SK-N-SH (cell line): ENCODE measurements at regions not wholly inside any gene's neighbourhood (a gene's known extent, or its start where the extent isn't known, plus 50 kb on each side); places are given as distances from the start of the nearest gene placed in this dataset.

ENCODE experiments used
- CTCF ChIA-PET: fragments of 300-600, 350-600 bp; formaldehyde crosslinking; extraction: SDS; loops from one replicate; lab custom pipeline; 2021; lab: Yijun Ruan, JAX
- POLR2A ChIA-PET: fragments of 350-600 bp; sonication (Branson Sonifier 250); formaldehyde crosslinking; extraction: SDS; loops from one replicate; lab custom pipeline; 2020; ENCODE audit warnings: antibody characterized with exemption, inconsistent platforms; lab: Yijun Ruan, JAX
- DNase-seq: peaks from one replicate; pipeline ENCODE4 v3.0.0; 2012
- H2AFZ ChIP-seq: fragments of 200-600 bp; sonication (generic); 2 replicates; pipeline ENCODE4 v1.8.1; 2016; ENCODE audit warnings: antibody characterized with exemption, mild to moderate bottlenecking, low read depth
- H3F3A ChIP-seq: fragments of 200-600 bp; sonication (generic); replicated peaks from 2 replicates; pipeline ENCODE3; 2016; ENCODE audit warnings: antibody characterized with exemption, mild to moderate bottlenecking; ENCODE audit not compliant: insufficient read depth
- H3K27ac ChIP-seq, 2 experiments: fragments of 200-500 bp in 1 of 2; fragments of 200-600 bp in 1 of 2; sonication (Bioruptor generic) in 1 of 2; sonication (generic), shearing (Covaris generic) in 1 of 2; 2 replicates each; pipeline versions ENCODE4 v1.5.1 to v1.6.1; 2014 to 2016; ENCODE audit warnings: low read depth in 2 of 2, inconsistent platforms in 1 of 2, low read length in 1 of 2, mild to moderate bottlenecking in 1 of 2, mixed read lengths in 1 of 2
- H3K27me3 ChIP-seq: fragments of 200-600 bp; sonication (generic), shearing (Covaris generic); 2 replicates; pipeline ENCODE4 v1.6.1; 2016; ENCODE audit warnings: mixed run types; ENCODE audit not compliant: insufficient read depth
- H3K36me3 ChIP-seq, 2 experiments: fragments of 200-500 bp in 1 of 2; fragments of 200-600 bp in 1 of 2; sonication (Bioruptor generic) in 1 of 2; sonication (generic) in 1 of 2; replicated peaks in 1 of 2; 2 replicates each; pipeline versions ENCODE3 to v1.5.1; 2014 to 2016; ENCODE audit warnings: low read length in 1 of 2, mild to moderate bottlenecking in 1 of 2; ENCODE audit not compliant: insufficient read depth in 2 of 2, control insufficient read depth in 1 of 2
- H3K4me1 ChIP-seq, 2 experiments: fragments of 200-500 bp in 1 of 2; fragments of 200-600 bp in 1 of 2; sonication (Bioruptor generic) in 1 of 2; sonication (generic), shearing (Covaris generic) in 1 of 2; 2 replicates each; pipeline versions ENCODE4 v1.5.1 to v1.6.1; 2014 to 2016; ENCODE audit warnings: low read depth in 1 of 2, low read length in 1 of 2, mixed run types in 1 of 2; ENCODE audit not compliant: insufficient read depth in 2 of 2, control insufficient read depth in 1 of 2
- H3K4me2 ChIP-seq: fragments of 200-600 bp; sonication (generic), shearing (Covaris generic); 2 replicates; pipeline ENCODE4 v1.6.1; 2017; ENCODE audit warnings: mixed run types
- H3K4me3 ChIP-seq, 2 experiments: fragments of 200-500 bp in 1 of 2; fragments of 200-600 bp in 1 of 2; sonication (Bioruptor generic) in 1 of 2; sonication (generic), shearing (Covaris generic) in 1 of 2; 2 replicates each; pipeline versions ENCODE4 v1.5.1 to v1.8.1; 2014 to 2016; ENCODE audit warnings: low read depth in 2 of 2, inconsistent platforms in 1 of 2, low read length in 1 of 2, mild to moderate bottlenecking in 1 of 2, mixed read lengths in 1 of 2, moderate library complexity in 1 of 2
- H3K79me2 ChIP-seq: fragments of 200-600 bp; sonication (generic); 2 replicates; pipeline ENCODE4 v1.8.1; 2017; ENCODE audit warnings: mild to moderate bottlenecking; ENCODE audit not compliant: insufficient read depth
- H3K9ac ChIP-seq: fragments of 200-600 bp; sonication (generic); 2 replicates; pipeline ENCODE4 v1.6.1; 2017; ENCODE audit warnings: mixed run types
- H3K9me2 ChIP-seq: fragments of 200-600 bp; sonication (generic); 2 replicates; pipeline ENCODE4 v1.6.1; 2017; ENCODE audit warnings: mixed run types
- H3K9me3 ChIP-seq: fragments of 200-600 bp; sonication (generic); 2 replicates; pipeline ENCODE4 v1.6.1; 2017; ENCODE audit warnings: mixed run types, mild to moderate bottlenecking, moderate library complexity
- H4K20me1 ChIP-seq: fragments of 200-600 bp; sonication (generic); 2 replicates; pipeline ENCODE4 v1.6.1; 2017; ENCODE audit warnings: mild to moderate bottlenecking, mixed run types; ENCODE audit not compliant: insufficient read depth
- CHD2 ChIP-seq: fragments of 150-350 bp; IDR thresholded peaks from 2 replicates; pipeline ENCODE4 v1.6.1; 2018; ENCODE audit warnings: low read length; ENCODE audit not compliant: partially characterized antibody
- FOSL2 ChIP-seq: IDR thresholded peaks from 2 replicates; pipeline ENCODE4 v1.4.0; 2012; ENCODE audit warnings: low read depth, mild to moderate bottlenecking, moderate library complexity, borderline replicate concordance
- FOXM1 ChIP-seq: IDR thresholded peaks from 2 replicates; pipeline ENCODE4 v1.4.0; 2012; ENCODE audit warnings: low read depth, mild to moderate bottlenecking
- MAX ChIP-seq: IDR thresholded peaks from 2 replicates; pipeline ENCODE4 v1.4.0; 2012; ENCODE audit warnings: low read depth
- MEF2A ChIP-seq: IDR thresholded peaks from 2 replicates; pipeline ENCODE4 v1.4.0; 2012; ENCODE audit warnings: low read depth, borderline replicate concordance
- NRF1 ChIP-seq: IDR thresholded peaks from 2 replicates; pipeline ENCODE4 v1.6.1; 2012; ENCODE audit warnings: low read depth, mild to moderate bottlenecking, low read length
- PBX3 ChIP-seq: IDR thresholded peaks from 2 replicates; pipeline ENCODE4; 2012
- RAD21 ChIP-seq: IDR thresholded peaks from 2 replicates; pipeline ENCODE4 v1.6.1; 2012; ENCODE audit warnings: mild to moderate bottlenecking, low read length
- RFX5 ChIP-seq: IDR thresholded peaks from 2 replicates; pipeline ENCODE4 v1.6.1; 2012; ENCODE audit warnings: mild to moderate bottlenecking, improper control_type of control experiment, low read length
- RXRA ChIP-seq: IDR thresholded peaks from 2 replicates; pipeline ENCODE4 v1.4.0; 2012; ENCODE audit warnings: low read depth, mild to moderate bottlenecking, borderline replicate concordance
- SMC3 ChIP-seq: IDR thresholded peaks from 2 replicates; pipeline ENCODE4 v1.6.1; 2012; ENCODE audit warnings: low read depth, low read length, improper control_type of control experiment
- USF2 ChIP-seq: fragments of 150-350 bp; IDR thresholded peaks from 2 replicates; pipeline ENCODE4 v1.6.1; 2017; ENCODE audit warnings: antibody characterized with exemption, low read length, low read depth, borderline replicate concordance
- WGBS: methylation state at CpG from one replicate; pipeline ENCODE4 v1.1.6; 2017; ENCODE audit warnings: low lambda C conversion rate; 5-methylcytosine and 5-hydroxymethylcytosine counted together

GRCh38 chr12:30568453-30568852, 127.2 kb downstream of the IPO8 start:
- H2AFZ ChIP-seq: no peak overlapping the region
- ChIA-PET CTCF (no interaction called here), POLR2A (no interaction called here)
- no peaks in the 10 kb centered on the region for H3K9me3 ChIP-seq
- no peaks in the 10 kb centered on the region for H3F3A ChIP-seq
- H3K27ac ChIP-seq: no peak overlapping the region
- H3K4me2 ChIP-seq: no peak overlapping the region
- no peaks in the 10 kb centered on the region for H3K27me3 ChIP-seq
- H3K4me1 ChIP-seq: no peaks in the 10 kb centered on the region
- DNase-seq: no peak
- no peaks in the 10 kb centered on the region for H3K9me2 ChIP-seq
- no peaks in the 10 kb centered on the region for H3K36me3 ChIP-seq
- no peak overlapping the region for H3K9ac ChIP-seq
- TF ChIP-seq CHD2 (no peak), RAD21 (no peak)
- H3K79me2 ChIP-seq: no peaks in the 10 kb centered on the region
- H4K20me1 ChIP-seq: no peaks in the 10 kb centered on the region
- no peak overlapping the region; a peak in 1 of 4 replicates for H3K4me3 ChIP-seq

GRCh38 chr12:30567082-30567481, 128.6 kb downstream of the IPO8 start:
- Histone ChIP-seq H3K9ac (no peak overlapping the region), H3K4me1 (no peaks in the 10 kb centered on the region), H3K9me3 (no peaks in the 10 kb centered on the region), H4K20me1 (no peaks in the 10 kb centered on the region), H3F3A (no peaks in the 10 kb centered on the region), H3K79me2 (no peaks in the 10 kb centered on the region), H3K27me3 (no peaks in the 10 kb centered on the region), H3K9me2 (no peaks in the 10 kb centered on the region), H3K4me3 (no peak overlapping the region), H2AFZ (no peak overlapping the region), H3K4me2 (no peak overlapping the region), H3K27ac (no peak overlapping the region), H3K36me3 (no peaks in the 10 kb centered on the region)
- TF ChIP-seq FOXM1 (no peak), MEF2A (no peak), NRF1 (no peak)
- no peak for DNase-seq
- POLR2A ChIA-PET: no interaction called here
- CTCF ChIA-PET: no interaction called here
- WGBS: 29% methylated on average over 1 of the region's 1 CpG

GRCh38 chr12:30564394-30564793, 131.3 kb downstream of the IPO8 start:
- WGBS: 13% methylated on average over 2 of the region's 2 CpGs

More at GRCh38 chr12:30564394-30564793, 131.3 kb downstream of the IPO8 start:
- Histone ChIP-seq H3K4me2 (no peak overlapping the region), H2AFZ (no peak overlapping the region)
- no peak for DNase-seq
- TF ChIP-seq RAD21 (no peak), SMC3 (no peak), USF2 (no peak), MAX (no peak), RFX5 (no peak), RXRA (no peak), NRF1 (no peak), CHD2 (no peak), PBX3 (no peak), FOSL2 (no peak)
- TF ChIP-seq, all 33 proteins: peak for 0
- ChIA-PET CTCF (no interaction called here), POLR2A (no interaction called here)
- H3K27ac ChIP-seq: no peak overlapping the region
- no peaks in the 10 kb centered on the region for H3K27me3 ChIP-seq
- H4K20me1 ChIP-seq: no peaks in the 10 kb centered on the region
- H3K79me2 ChIP-seq: no peaks in the 10 kb centered on the region
- no peaks in the 10 kb centered on the region for H3K36me3 ChIP-seq
- H3K9me3 ChIP-seq: no peaks in the 10 kb centered on the region
- H3F3A ChIP-seq: no peaks in the 10 kb centered on the region
- no peaks in the 10 kb centered on the region for H3K4me1 ChIP-seq
- no peaks in the 10 kb centered on the region for H3K9me2 ChIP-seq
- no peak overlapping the region for H3K4me3 ChIP-seq
- H3K9ac ChIP-seq: no peak overlapping the region
